ENCODE measurements at regions not wholly inside any gene's neighbourhood (a gene's known extent, or its start where the extent isn't known, plus 50 kb on each side); places are given as distances from the start of the nearest gene placed in this dataset.

GRCh38 chr1:194039578-194039977 is 853.2 kb upstream of the B3GALT2 start:
- TF ChIP-seq CTCF (conservative IDR thresholded peaks at IDR 0.05) (no peak), EZH2 (IDR thresholded peaks at IDR 0.05; ENCODE audit: low read depth) (no peak)
- no TSS peak for BruUV-seq (replicated peaks)
- H3K4me3 ChIP-seq: no peak overlapping the region
- H3F3A ChIP-seq (ENCODE audit: insufficient read depth, low read depth): no peaks in the 10 kb centered on the region
- no peaks in the 10 kb centered on the region for H3K4me1 ChIP-seq (replicated peaks; ENCODE audit: insufficient read depth)
- no peaks in the 10 kb centered on the region for H3K79me2 ChIP-seq (ENCODE audit: low read depth)
- no peaks in the 10 kb centered on the region for H3K36me3 ChIP-seq (ENCODE audit: low read depth)
- no peaks in the 10 kb centered on the region for H3K9me2 ChIP-seq (ENCODE audit: insufficient read depth)
- ChIA-PET POLR2A (ENCODE audit: unreplicated experiment) (no interaction called here), CTCF (no interaction called here)
- H3K27ac ChIP-seq: no peak overlapping the region
- no peak overlapping the region for H3K4me2 ChIP-seq
- no peaks in the 10 kb centered on the region for H3K9me3 ChIP-seq (ENCODE audit: insufficient read depth, low read depth)
- intact Hi-C loops (cut with micrococcal nuclease; ENCODE audit: unreplicated experiment): no loop called here
- no peaks in the 10 kb centered on the region for H4K20me1 ChIP-seq (ENCODE audit: insufficient read depth)
- no peak overlapping the region for H2AFZ ChIP-seq
- DNase-seq: no peak
- no peaks in the 10 kb centered on the region for H3K27me3 ChIP-seq (ENCODE audit: insufficient read depth, low read depth)

- H3K79me2 ChIP-seq (ENCODE audit: low read depth): no peaks in the 10 kb centered on the region
- CTCF ChIA-PET: no interaction called here
- POLR2A ChIA-PET (ENCODE audit: unreplicated experiment): no interaction called here
- no peaks in the 10 kb centered on the region for H3K4me1 ChIP-seq (replicated peaks; ENCODE audit: insufficient read depth)
- H3K27me3 ChIP-seq (ENCODE audit: insufficient read depth, low read depth): no peaks in the 10 kb centered on the region
- no peak overlapping the region for H2AFZ ChIP-seq
- H3K4me3 ChIP-seq: no peak overlapping the region
- H3K9me3 ChIP-seq (ENCODE audit: insufficient read depth, low read depth): peaks cover 4% of the 10 kb centered on the region; the same call in 1 of the 2 replicates
- no TSS peak for BruUV-seq (replicated peaks)
- H3K4me2 ChIP-seq: no peak overlapping the region
- no peak overlapping the region for H3K27ac ChIP-seq
- H4K20me1 ChIP-seq (ENCODE audit: insufficient read depth): no peaks in the 10 kb centered on the region
- H3K9me2 ChIP-seq (ENCODE audit: insufficient read depth): no peaks in the 10 kb centered on the region
- no peaks in the 10 kb centered on the region for H3K36me3 ChIP-seq (ENCODE audit: low read depth)
- H3F3A ChIP-seq (ENCODE audit: insufficient read depth, low read depth): no peaks in the 10 kb centered on the region
- intact Hi-C loops (cut with micrococcal nuclease; ENCODE audit: unreplicated experiment): no loop called here
- no peak for DNase-seq
- TF ChIP-seq EZH2 (IDR thresholded peaks at IDR 0.05; ENCODE audit: low read depth) (no peak), CTCF (conservative IDR thresholded peaks at IDR 0.05) (no peak)
These were observed 847.2 kb upstream of the B3GALT2 start for GRCh38 chr1:194033646-194034045.

- Histone ChIP-seq H3K27me3 (ENCODE audit: insufficient read depth, low read depth) (no peaks in the 10 kb centered on the region), H3F3A (ENCODE audit: insufficient read depth, low read depth) (no peaks in the 10 kb centered on the region; the same call in 1 of the 2 replicates), H3K4me2 (no peak overlapping the region), H3K4me3 (no peak overlapping the region), H2AFZ (no peak overlapping the region), H3K9me2 (ENCODE audit: insufficient read depth) (no peaks in the 10 kb centered on the region), H3K4me1 (replicated peaks; ENCODE audit: insufficient read depth) (no peaks in the 10 kb centered on the region), H3K79me2 (ENCODE audit: low read depth) (no peaks in the 10 kb centered on the region), H3K27ac (no peak overlapping the region), H3K36me3 (ENCODE audit: low read depth) (no peaks in the 10 kb centered on the region), H4K20me1 (ENCODE audit: insufficient read depth) (no peaks in the 10 kb centered on the region), H3K9me3 (ENCODE audit: insufficient read depth, low read depth) (no peaks in the 10 kb centered on the region)
- CTCF ChIA-PET: no interaction called here
- TF ChIP-seq EZH2 (IDR thresholded peaks at IDR 0.05; ENCODE audit: low read depth): no peak
- TF ChIP-seq CTCF (conservative IDR thresholded peaks at IDR 0.05): no peak
- intact Hi-C loops (cut with micrococcal nuclease; ENCODE audit: unreplicated experiment): no loop called here
- POLR2A ChIA-PET (ENCODE audit: unreplicated experiment): no interaction called here
- DNase-seq: no peak
- BruUV-seq (replicated peaks): no TSS peak
These were observed 841.6 kb upstream of the B3GALT2 start for GRCh38 chr1:194028002-194028401.

All from PC-9 (cell line).